NCI-H82 treated with DMSO at 0.1 percent for 48 hours (cell line): ENCODE measurements at regions not wholly inside any gene's neighbourhood (a gene's known extent, or its start where the extent isn't known, plus 50 kb on each side); places are given as distances from the start of the nearest gene placed in this dataset.
A peak's percentile ranks its signal among the peaks of the same experiment; 100 is the strongest.

Experiments used
- DNase-seq: peaks from one replicate; lab custom pipeline; 2025; ENCODE audit not compliant: unreplicated experiment; lab: John Stamatoyannopoulos, UW

DNA sequence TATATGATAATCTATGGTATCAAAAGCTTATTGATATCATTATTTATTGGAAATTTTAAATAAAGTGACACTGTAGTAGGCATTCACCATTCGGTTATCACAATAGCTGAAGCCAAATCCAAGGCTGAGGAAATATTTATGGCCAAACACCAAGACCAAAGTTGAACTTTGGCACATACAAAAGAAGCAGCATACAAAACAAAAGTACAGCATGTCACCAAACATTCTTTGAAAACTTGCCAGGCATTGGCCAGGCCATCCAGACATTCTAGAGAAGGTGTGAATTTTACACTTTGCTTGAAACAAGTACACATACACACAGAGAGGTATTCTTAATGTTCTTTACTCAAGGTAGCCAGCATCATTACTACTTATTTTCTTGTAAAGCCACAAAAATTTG lies 544.4 kb upstream of the CXADR start:
- no peak for DNase-seq

GRCh38 chr21:16969636-16970035 lies 543.2 kb upstream of the CXADR start:
- no peak for DNase-seq

DNA sequence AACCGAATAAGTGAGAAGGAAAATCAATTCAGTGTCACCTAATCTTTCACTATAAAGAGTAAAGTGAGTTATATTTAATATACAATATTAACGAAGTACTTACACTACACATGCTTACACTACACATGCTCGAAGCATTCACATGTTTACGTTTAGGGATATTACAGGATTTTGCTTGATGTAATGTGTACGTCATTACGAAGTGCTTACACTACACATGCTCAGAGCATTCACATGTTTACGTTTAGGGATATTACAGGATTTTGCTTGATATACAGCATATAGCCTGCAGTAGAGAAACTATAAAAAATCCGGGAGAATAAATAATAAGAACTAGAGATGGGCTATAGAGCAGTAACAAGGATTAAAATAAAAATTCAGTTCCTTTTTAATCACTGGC lies 538.8 kb upstream of the CXADR start:
- no peak for DNase-seq

DNA sequence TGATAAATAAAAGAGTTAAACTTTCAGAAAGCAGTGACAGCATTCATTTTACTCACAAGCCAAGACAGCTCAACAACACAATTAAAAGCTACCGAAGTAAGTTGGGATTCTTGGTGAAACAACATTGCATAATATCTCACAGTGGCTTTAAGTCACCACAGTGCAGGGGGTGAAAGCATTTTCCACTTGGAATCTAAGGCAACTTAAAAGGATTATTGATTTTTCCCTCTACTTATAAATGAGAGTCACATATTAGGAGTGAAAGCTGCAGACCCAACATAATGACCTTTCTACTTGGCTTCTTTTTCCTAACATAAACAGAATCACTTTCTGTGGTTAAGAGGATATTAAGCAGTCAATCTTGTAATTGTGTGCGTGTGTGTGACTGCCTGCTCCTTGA lies 536.6 kb upstream of the CXADR start:
- DNase-seq = peak; percentile 34

- DNase-seq = no peak
These were observed 534.4 kb upstream of the CXADR start for GRCh38 chr21:16978309-16978895.

GRCh38 chr21:16979574-16979973 lies 533.3 kb upstream of the CXADR start:
- DNase-seq = no peak

- DNase-seq = no peak
These were observed 529.4 kb upstream of the CXADR start for GRCh38 chr21:16983420-16983819.

DNA sequence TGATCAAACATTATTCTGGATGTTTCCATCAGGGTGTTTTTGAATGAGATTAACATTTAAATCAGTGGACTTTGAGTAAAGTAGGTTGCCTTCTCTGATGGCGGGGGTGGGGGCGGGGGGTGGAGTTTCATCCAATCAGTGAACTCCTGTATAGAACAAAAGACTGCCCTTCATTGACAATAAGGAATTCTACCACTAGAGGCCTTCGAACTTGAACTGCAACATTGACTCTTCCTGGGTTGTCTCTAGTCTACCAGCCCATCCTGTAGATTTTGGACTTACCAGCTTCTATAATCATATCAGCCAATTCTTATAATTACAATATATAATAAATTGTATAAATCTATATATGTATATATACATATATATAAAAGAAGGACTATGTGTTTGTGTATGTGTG lies 520.4 kb upstream of the CXADR start:
- no peak for DNase-seq

- DNase-seq = no peak
These were observed 519.3 kb upstream of the CXADR start for GRCh38 chr21:16993416-16994038.

DNA sequence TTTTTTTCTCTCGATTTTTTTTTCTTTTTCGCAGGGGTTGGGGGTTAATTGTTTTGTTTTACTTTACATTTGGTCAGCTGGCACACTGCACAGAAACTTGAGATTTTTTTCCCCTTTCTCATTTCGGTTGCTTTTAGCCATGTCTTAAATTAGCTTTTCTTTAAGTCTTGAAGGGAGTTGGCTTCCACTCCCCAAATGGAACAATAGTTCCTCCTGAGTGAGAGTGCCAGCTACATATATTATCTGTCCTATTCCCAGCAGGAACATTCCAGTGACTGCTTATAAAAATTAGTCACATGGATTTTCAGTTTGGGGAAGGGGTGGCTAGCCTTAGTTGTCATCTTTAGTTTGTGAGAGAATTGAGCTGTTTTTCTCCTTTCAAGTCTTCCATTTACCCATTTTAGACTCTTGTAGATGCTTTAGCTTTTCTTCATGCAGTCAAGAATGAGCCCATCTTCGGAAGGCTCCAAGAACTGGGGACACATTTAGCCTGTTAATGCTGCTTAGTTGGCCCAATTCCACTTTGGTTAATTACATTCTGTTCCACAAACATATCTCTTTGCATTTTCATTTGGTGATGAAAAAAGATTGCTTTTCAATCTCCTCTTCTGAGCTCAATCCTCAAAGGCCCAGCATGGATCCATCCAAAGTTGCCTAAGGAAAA lies 510.1 kb upstream of the CXADR start:
- DNase-seq = no peak

DNA sequence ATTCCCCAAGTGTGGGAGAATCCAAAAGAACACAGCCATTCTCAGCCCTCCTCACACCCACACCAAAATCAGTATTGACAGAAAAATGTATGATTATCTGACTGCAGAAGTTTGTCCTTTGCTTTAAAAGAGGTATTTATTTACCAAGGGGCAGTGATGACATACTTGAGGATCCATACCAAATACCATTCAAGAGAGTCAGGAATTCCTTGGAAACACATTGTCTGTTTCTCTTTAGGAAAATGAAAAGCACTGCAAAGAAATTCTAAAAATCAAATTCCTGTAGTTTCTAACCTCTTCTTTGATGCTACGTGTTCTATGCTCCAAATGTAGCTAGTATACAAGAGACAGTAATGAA lies 509.6 kb upstream of the CXADR start:
- no peak for DNase-seq

DNA sequence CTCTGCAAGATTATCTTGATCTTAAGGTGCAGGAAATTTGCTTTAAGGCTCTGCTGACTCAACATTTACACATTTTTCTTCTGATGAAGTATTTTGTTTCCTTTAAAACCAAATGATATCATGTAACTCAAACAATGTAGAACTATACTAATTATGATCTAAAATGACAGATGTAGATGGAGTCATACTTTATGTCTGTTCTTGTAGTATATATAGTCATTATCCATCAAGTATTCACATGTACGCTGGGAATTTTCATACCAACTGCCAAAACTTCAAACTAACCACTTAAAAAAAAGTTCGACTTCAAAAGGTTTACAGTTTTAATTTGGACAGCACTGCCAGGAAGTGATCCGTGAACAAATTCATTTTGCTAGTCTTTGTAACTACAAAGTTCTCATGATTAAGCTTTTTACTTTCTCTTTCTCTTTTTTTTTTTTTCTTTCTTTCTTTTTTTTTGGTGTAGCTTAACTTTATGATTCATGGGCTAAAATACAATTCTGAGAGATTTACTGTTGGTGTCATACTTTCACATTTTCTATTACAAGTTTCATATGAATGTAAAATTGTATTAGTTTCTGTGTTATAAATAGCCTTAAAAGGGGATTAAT lies 509.0 kb upstream of the CXADR start:
- no peak for DNase-seq

DNA sequence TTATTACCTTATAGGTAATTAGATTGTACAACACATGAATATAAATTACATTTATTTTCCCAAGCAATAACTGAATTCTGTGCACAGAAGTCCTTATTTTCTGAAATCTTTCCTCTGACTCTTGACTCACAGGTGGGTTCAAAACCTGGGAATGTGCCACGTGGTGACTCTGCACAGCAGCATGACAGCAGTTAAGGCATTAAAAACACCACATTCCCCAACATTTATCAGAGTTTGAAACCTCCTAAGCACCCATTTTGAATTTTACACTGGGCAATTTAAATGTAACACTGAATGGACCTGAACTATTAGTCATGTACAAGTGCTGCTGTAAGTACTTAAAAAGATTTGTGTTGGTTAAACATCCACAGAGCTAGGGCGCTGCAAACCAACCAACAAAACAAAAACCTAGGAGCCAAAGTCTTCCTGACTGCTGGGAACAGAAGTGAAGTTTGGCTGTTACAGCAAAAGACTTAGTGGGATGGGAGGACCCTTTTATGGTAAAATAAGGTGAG lies 480.6 kb upstream of the CXADR start:
- no peak for DNase-seq

GRCh38 chr21:17044696-17045095 lies 468.1 kb upstream of the CXADR start:
- no peak for DNase-seq

GRCh38 chr21:17045214-17045853 lies 467.5 kb upstream of the CXADR start:
- peak; percentile 24 for DNase-seq

GRCh38 chr21:17048974-17049373 lies 463.9 kb upstream of the CXADR start:
- DNase-seq = no peak

DNA sequence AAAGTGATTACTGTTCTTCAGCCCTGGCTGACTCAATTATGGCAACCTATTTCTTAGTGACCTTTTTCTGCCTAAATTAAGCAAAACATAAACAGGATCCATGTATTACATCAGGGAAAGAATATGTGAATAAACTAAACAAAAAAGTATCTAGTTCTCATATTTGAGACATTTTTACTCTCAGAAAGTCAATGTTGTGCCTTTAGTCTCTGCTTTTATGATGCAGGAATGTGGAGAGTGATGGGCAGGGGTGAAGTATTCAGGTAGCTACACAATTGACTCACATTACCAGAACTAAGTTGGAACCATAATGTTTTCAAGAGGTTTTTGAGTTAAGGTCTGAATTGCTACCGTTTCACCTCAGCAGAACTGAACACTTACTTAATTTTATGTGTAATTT lies 462.7 kb upstream of the CXADR start:
- DNase-seq = no peak

DNA sequence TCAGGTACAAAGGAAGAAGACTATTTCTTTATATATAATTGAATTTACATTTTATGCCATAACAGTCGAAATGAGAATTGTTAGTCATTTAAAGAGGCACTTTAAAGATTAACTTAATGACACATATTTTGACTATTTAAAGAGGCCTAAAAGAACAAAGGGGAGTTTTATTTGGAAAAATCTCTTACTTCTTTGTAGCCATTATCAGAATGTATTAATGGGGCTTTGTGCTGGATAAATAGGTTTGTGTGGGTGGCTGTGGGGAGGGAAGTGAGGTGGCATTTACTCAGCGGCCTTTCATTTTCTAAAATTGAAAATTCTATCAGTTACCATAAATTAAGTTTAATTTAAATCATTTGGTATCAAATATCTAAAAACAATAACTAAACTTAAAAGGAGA lies 462.2 kb upstream of the CXADR start:
- DNase-seq = no peak

DNA sequence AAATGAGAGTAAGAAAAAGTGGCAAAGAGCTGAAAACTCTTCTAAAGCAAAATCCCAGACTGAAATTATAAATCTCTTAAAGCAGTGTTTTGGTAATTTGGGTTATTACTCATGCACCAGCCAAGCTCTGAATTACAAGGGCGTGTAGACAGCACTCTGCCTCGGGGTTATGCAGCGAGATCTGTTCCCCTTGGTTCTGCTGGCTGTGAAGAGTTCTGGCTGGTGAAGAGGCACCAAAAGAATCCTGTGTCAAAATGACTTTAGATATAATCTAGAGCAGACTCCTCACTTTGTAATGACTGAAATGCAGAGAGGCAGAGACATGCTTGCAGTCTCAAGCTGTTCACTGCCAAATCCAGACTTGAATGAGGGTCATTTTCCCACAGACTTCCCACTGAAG lies 461.8 kb upstream of the CXADR start:
- DNase-seq = no peak

DNA sequence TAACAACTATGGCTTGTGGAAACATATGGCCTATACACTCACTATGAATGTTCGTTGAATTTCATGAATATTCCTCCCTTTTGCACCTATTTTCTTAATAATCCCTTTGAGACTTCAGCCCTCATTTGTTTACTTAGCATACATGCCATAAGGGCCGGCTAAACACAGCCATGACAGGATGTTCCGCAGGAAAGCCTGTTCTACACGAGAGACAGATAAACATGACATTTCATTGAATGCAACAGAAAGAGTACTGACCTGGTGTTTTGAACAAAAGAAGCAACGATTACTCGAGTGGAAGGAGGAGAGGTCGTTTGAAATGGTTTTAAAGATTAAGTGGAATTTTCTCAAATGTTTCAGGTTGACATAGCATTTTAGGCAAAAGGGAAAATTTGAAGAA lies 459.5 kb upstream of the CXADR start:
- DNase-seq = no peak

GRCh38 chr21:17059936-17060335 lies 452.9 kb upstream of the CXADR start:
- no peak for DNase-seq

DNA sequence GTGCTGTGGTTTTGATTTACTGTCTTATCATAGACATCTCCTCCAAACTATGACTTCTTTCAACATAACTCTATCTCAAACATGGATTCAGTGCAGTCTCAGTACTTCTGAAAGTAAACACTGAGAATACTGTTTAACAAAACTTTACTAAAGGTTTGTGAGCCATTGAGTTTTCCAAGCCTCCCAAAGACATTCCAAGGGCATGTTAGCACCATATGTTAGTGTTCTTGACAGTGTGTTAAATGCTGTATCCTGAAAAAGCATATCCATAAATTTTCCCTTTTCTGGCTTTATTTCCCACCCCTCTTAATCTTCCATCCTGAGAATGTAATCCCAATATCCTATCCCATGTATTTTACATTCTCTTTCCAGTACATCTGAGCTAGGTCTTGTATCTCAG lies 446.8 kb upstream of the CXADR start:
- no peak for DNase-seq
